ENCODE measurements at regions not wholly inside any gene's neighbourhood (a gene's known extent, or its start where the extent isn't known, plus 50 kb on each side); places are given as distances from the start of the nearest gene placed in this dataset.

- no peak overlapping the region for H3K27ac Mint-ChIP-seq (ENCODE audit: unreplicated experiment)
- no peaks in the 10 kb centered on the region for H3K27me3 Mint-ChIP-seq (ENCODE audit: low read depth)
- H3K4me1 Mint-ChIP-seq = peaks cover 19% of the 10 kb centered on the region
- H3K4me3 Mint-ChIP-seq = no peak overlapping the region
- peaks cover 3% of the 10 kb centered on the region for H3K9me3 Mint-ChIP-seq
- no peak for TF ChIP-seq CTCF (conservative IDR thresholded peaks at IDR 0.05)
- no peaks in the 10 kb centered on the region for H3K36me3 Mint-ChIP-seq (ENCODE audit: low read depth)
- no peak for DNase-seq (ENCODE audit: low read depth, low spot score)
Observed at GRCh38 chr3:34012102-34012461, 213.7 kb downstream of the PDCD6IP start.

- Mint-ChIP-seq H3K4me3 (no peak overlapping the region), H3K27me3 (ENCODE audit: low read depth) (no peaks in the 10 kb centered on the region), H3K9me3 (no peaks in the 10 kb centered on the region), H3K4me1 (peaks cover 13% of the 10 kb centered on the region), H3K36me3 (ENCODE audit: low read depth) (no peaks in the 10 kb centered on the region), H3K27ac (ENCODE audit: unreplicated experiment) (no peak overlapping the region)
- DNase-seq (ENCODE audit: low read depth, low spot score) = no peak
- no peak for TF ChIP-seq CTCF (conservative IDR thresholded peaks at IDR 0.05)
Observed at GRCh38 chr3:34013818-34014570, 215.6 kb downstream of the PDCD6IP start.

- TF ChIP-seq CTCF (conservative IDR thresholded peaks at IDR 0.05) = peak; percentile 42
Observed at GRCh38 chr3:34015204-34016142, 217.0 kb downstream of the PDCD6IP start.

DNA sequence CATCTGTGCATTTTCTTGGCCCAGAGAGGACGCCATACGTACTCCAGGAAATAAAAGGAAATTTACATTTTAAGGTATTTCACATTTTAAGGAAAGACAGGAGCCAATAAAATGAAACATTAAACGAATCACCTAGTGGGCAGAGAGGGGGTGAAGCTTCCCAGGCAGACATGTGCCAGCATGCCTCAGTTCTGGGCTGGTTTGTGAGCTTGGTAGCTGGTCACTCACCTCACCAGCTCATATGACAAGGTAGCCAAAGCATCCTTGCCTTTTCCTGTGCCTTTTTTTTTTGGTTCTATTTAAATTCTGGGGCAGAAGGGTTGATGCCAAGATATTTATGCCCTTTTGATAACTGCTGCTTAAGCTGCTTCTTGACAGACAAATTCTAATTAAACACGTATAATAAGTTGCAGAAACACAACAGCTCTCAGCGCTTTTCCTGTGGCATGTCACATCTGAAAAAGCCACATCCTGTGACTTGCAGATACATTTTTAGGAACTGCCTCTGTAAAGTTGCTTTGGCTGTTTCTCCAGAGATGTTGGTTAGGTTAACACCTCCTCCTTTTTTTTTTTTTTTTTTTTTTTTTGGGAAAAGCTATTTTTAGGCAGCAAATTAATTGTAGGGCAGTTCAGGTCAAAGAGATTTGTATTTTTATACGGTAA is 218.6 kb downstream of the PDCD6IP start:
- no peak for DNase-seq (ENCODE audit: low read depth, low spot score)
- Mint-ChIP-seq H3K27me3 (ENCODE audit: low read depth) (no peaks in the 10 kb centered on the region), H3K9me3 (no peaks in the 10 kb centered on the region), H3K4me1 (peaks cover 10% of the 10 kb centered on the region), H3K36me3 (ENCODE audit: low read depth) (no peaks in the 10 kb centered on the region), H3K27ac (ENCODE audit: unreplicated experiment) (no peak overlapping the region), H3K4me3 (no peak overlapping the region)
- no peak for TF ChIP-seq CTCF (conservative IDR thresholded peaks at IDR 0.05)

More at GRCh38 chr3:34015204-34016142, 217.0 kb downstream of the PDCD6IP start:
- H3K27ac Mint-ChIP-seq (ENCODE audit: unreplicated experiment) = no peak overlapping the region
- H3K36me3 Mint-ChIP-seq (ENCODE audit: low read depth) = no peaks in the 10 kb centered on the region
- H3K9me3 Mint-ChIP-seq = no peaks in the 10 kb centered on the region
- no peak overlapping the region for H3K4me3 Mint-ChIP-seq
- H3K4me1 Mint-ChIP-seq = peaks cover 10% of the 10 kb centered on the region
- DNase-seq (ENCODE audit: low read depth, low spot score) = peak; percentile 8
- H3K27me3 Mint-ChIP-seq (ENCODE audit: low read depth) = no peaks in the 10 kb centered on the region

GRCh38 chr3:34017757-34018156 is 219.3 kb downstream of the PDCD6IP start:
- Mint-ChIP-seq H3K36me3 (ENCODE audit: low read depth) (no peaks in the 10 kb centered on the region), H3K27me3 (ENCODE audit: low read depth) (no peaks in the 10 kb centered on the region)

More at GRCh38 chr3:34017757-34018156, 219.3 kb downstream of the PDCD6IP start:
- no peak overlapping the region for H3K27ac Mint-ChIP-seq (ENCODE audit: unreplicated experiment)
- H3K9me3 Mint-ChIP-seq = no peaks in the 10 kb centered on the region
- DNase-seq (ENCODE audit: low read depth, low spot score) = no peak
- peaks cover 10% of the 10 kb centered on the region for H3K4me1 Mint-ChIP-seq
- no peak for TF ChIP-seq CTCF (conservative IDR thresholded peaks at IDR 0.05)
- no peak overlapping the region for H3K4me3 Mint-ChIP-seq
